Activated CD4-positive, alpha-beta memory T cell treated with anti-CD3 and anti-CD28 coated beads, Interleukin-2, amount 10 ng/mL, durations not matched to agents 7 days and 5 days (primary cell): ENCODE measurements at regions not wholly inside any gene's neighbourhood (a gene's known extent, or its start where the extent isn't known, plus 50 kb on each side); places are given as distances from the start of the nearest gene placed in this dataset.
A peak's percentile ranks its signal among the peaks of the same experiment; 100 is the strongest.

Experiments used
- CTCF ChIA-PET: fragments of 350-600 bp; sonication (Branson Sonifier 250); formaldehyde crosslinking; loops from one replicate; lab custom pipeline; 2021; ENCODE audit warnings: antibody characterized with exemption, inconsistent platforms; lab: Charles Lee
- POLR2A ChIA-PET: fragments of 350-600 bp; sonication (Branson Sonifier 250); formaldehyde crosslinking; loops from one replicate; lab custom pipeline; 2021; ENCODE audit warnings: antibody characterized with exemption; lab: Charles Lee
- DNase-seq: peaks from one replicate; pipeline ENCODE4 v3.0.0-alpha.2; 2020
- H3K27ac Mint-ChIP-seq: one replicate; pipeline ENCODE4 v1.8.0; 2021; ENCODE audit warnings: mild to moderate bottlenecking, mixed read lengths
- H3K27me3 Mint-ChIP-seq: one replicate; pipeline ENCODE4 v1.8.0; 2021; ENCODE audit warnings: mixed read lengths
- H3K36me3 Mint-ChIP-seq: one replicate; pipeline ENCODE4 v1.8.0; 2021; ENCODE audit warnings: low read depth, mixed read lengths
- H3K4me1 Mint-ChIP-seq: one replicate; pipeline ENCODE4 v1.8.0; 2021; ENCODE audit warnings: mixed read lengths
- H3K4me3 Mint-ChIP-seq: one replicate; pipeline ENCODE4 v1.8.0; 2021; ENCODE audit warnings: mild to moderate bottlenecking, mixed read lengths
- H3K9me3 Mint-ChIP-seq: one replicate; pipeline ENCODE4 v1.8.0; 2021; ENCODE audit warnings: mixed read lengths

- ChIA-PET CTCF (interaction anchor here (0.7 to 2.4 kb wide), 9 partner anchors 9 to 581 kb away, joined by 3 to 9 read pairs (median 5); no protein-coding TSS in a partner anchor), POLR2A (interaction anchor here (1.1 to 6.7 kb wide), 8 partner anchors 9 to 313 kb away, joined by 3 to 135 read pairs (median 8); partner anchors contain the start of gene MAF)
- peak overlapping the region; percentile 78 for H3K27ac Mint-ChIP-seq
- peaks cover 57% of the 10 kb centered on the region for H3K4me1 Mint-ChIP-seq
- H3K27me3 Mint-ChIP-seq: no peaks in the 10 kb centered on the region
- no peak for DNase-seq
- peak overlapping the region; percentile 59 for H3K4me3 Mint-ChIP-seq
- peaks cover 13% of the 10 kb centered on the region for H3K36me3 Mint-ChIP-seq
- peaks cover 8% of the 10 kb centered on the region for H3K9me3 Mint-ChIP-seq
Measured at GRCh38 chr16:79287424-79287917, 313.1 kb downstream of the MAF start.

- POLR2A ChIA-PET: interaction anchor here (0.8 to 6.7 kb wide), 11 partner anchors 8 to 387 kb away, joined by 3 to 135 read pairs (median 5); partner anchors contain the start of gene MAF
- Mint-ChIP-seq H3K4me1 (peaks cover 63% of the 10 kb centered on the region), H3K9me3 (peaks cover 5% of the 10 kb centered on the region), H3K36me3 (peaks cover 10% of the 10 kb centered on the region), H3K27ac (peak overlapping the region; percentile 78), H3K4me3 (peak overlapping the region; percentile 59), H3K27me3 (no peaks in the 10 kb centered on the region)
- CTCF ChIA-PET: interaction anchor here (0.7 to 2.4 kb wide), 9 partner anchors 8 to 580 kb away, joined by 3 to 9 read pairs (median 5); no protein-coding TSS in a partner anchor
- DNase-seq: peak; percentile 50
Measured at GRCh38 chr16:79286646-79287423, 313.7 kb downstream of the MAF start.

- H3K4me1 Mint-ChIP-seq: peaks cover 82% of the 10 kb centered on the region
- peaks cover 13% of the 10 kb centered on the region for H3K36me3 Mint-ChIP-seq
- H3K27me3 Mint-ChIP-seq: no peaks in the 10 kb centered on the region
- peak overlapping the region; percentile 81 for H3K27ac Mint-ChIP-seq
- no peak overlapping the region for H3K4me3 Mint-ChIP-seq
- no peak for DNase-seq
- H3K9me3 Mint-ChIP-seq: peaks cover 4% of the 10 kb centered on the region
- ChIA-PET CTCF (interaction anchor here (3.2 kb wide), 1 partner anchor 13 kb away, joined by 22 read pairs; no protein-coding TSS in a partner anchor), POLR2A (interaction anchor here (1.8 to 6.7 kb wide), 6 partner anchors 10 to 388 kb away, joined by 5 to 135 read pairs (median 12); partner anchors contain the start of gene MAF)
Measured at GRCh38 chr16:79284766-79285165, 315.8 kb downstream of the MAF start.

- DNase-seq: peak; percentile 64
- ChIA-PET CTCF (interaction anchor here (0.6 to 3.2 kb wide), 8 partner anchors 12 to 319 kb away, joined by 3 to 22 read pairs (median 4); no protein-coding TSS in a partner anchor), POLR2A (interaction anchor here (0.7 to 6.7 kb wide), 15 partner anchors 12 to 515 kb away, joined by 3 to 135 read pairs (median 5); partner anchors contain the start of gene MAF)
- Mint-ChIP-seq H3K4me3 (peak overlapping the region; percentile 54), H3K4me1 (peaks cover 90% of the 10 kb centered on the region), H3K36me3 (peaks cover 8% of the 10 kb centered on the region), H3K27ac (peak overlapping the region; percentile 81), H3K27me3 (no peaks in the 10 kb centered on the region), H3K9me3 (no peaks in the 10 kb centered on the region)
Measured at GRCh38 chr16:79283578-79283977, 317.0 kb downstream of the MAF start.

- POLR2A ChIA-PET: interaction anchor here (0.9 to 6.7 kb wide), 9 partner anchors 14 to 505 kb away, joined by 3 to 135 read pairs (median 7); partner anchors contain the start of gene MAF
- H3K9me3 Mint-ChIP-seq: no peaks in the 10 kb centered on the region
- H3K27ac Mint-ChIP-seq: peak overlapping the region; percentile 81
- DNase-seq: no peak
- peak overlapping the region; percentile 35 for H3K4me3 Mint-ChIP-seq
- H3K27me3 Mint-ChIP-seq: no peaks in the 10 kb centered on the region
- CTCF ChIA-PET: interaction anchor here (1.0 to 3.2 kb wide), 4 partner anchors 11 to 320 kb away, joined by 3 to 22 read pairs (median 7); no protein-coding TSS in a partner anchor
- peaks cover 8% of the 10 kb centered on the region for H3K36me3 Mint-ChIP-seq
- peaks cover 90% of the 10 kb centered on the region for H3K4me1 Mint-ChIP-seq
Measured at GRCh38 chr16:79282806-79283205, 317.7 kb downstream of the MAF start.

- peaks cover 13% of the 10 kb centered on the region for H3K36me3 Mint-ChIP-seq
- H3K9me3 Mint-ChIP-seq: no peaks in the 10 kb centered on the region
- ChIA-PET POLR2A (interaction anchor here (1.1 to 4.8 kb wide), 17 partner anchors 9 to 509 kb away, joined by 3 to 78 read pairs (median 5); partner anchors contain the start of gene MAF), CTCF (interaction anchor here (0.8 to 3.3 kb wide), 8 partner anchors 9 to 323 kb away, joined by 3 to 14 read pairs (median 4); no protein-coding TSS in a partner anchor)
- H3K27me3 Mint-ChIP-seq: no peaks in the 10 kb centered on the region
- peak overlapping the region; percentile 65 for H3K4me3 Mint-ChIP-seq
- DNase-seq: peak; percentile 85
- peak overlapping the region; percentile 92 for H3K27ac Mint-ChIP-seq
- H3K4me1 Mint-ChIP-seq: peaks cover 85% of the 10 kb centered on the region
Measured at GRCh38 chr16:79278506-79278905, 322.0 kb downstream of the MAF start.

- Mint-ChIP-seq H3K27me3 (no peaks in the 10 kb centered on the region), H3K36me3 (peaks cover 17% of the 10 kb centered on the region), H3K4me3 (no peak overlapping the region), H3K27ac (peak overlapping the region; percentile 32), H3K4me1 (peaks cover 85% of the 10 kb centered on the region), H3K9me3 (no peaks in the 10 kb centered on the region)
- no peak for DNase-seq
- CTCF ChIA-PET: interaction anchor here (0.6 kb wide), 1 partner anchor 132 kb away, joined by 4 read pairs; no protein-coding TSS in a partner anchor
- POLR2A ChIA-PET: interaction anchor here (1.8 kb wide), 1 partner anchor 10 kb away, joined by 6 read pairs; no protein-coding TSS in a partner anchor
Measured at GRCh38 chr16:79276501-79276900, 324.0 kb downstream of the MAF start.

- Mint-ChIP-seq H3K36me3 (peaks cover 12% of the 10 kb centered on the region), H3K9me3 (no peaks in the 10 kb centered on the region), H3K27ac (no peak overlapping the region), H3K4me1 (peaks cover 85% of the 10 kb centered on the region), H3K4me3 (no peak overlapping the region), H3K27me3 (no peaks in the 10 kb centered on the region)
- POLR2A ChIA-PET: interaction anchor here (1.3 to 11.7 kb wide), 3 partner anchors 11 to 326 kb away, joined by 3 to 135 read pairs (median 4); partner anchors contain the start of gene MAF
- DNase-seq: no peak
- CTCF ChIA-PET: interaction anchor here (1.0 to 1.6 kb wide), 2 partner anchors 10 to 13 kb away, joined by 3 to 9 read pairs; no protein-coding TSS in a partner anchor
Measured at GRCh38 chr16:79274264-79274663, 326.3 kb downstream of the MAF start.

- no peaks in the 10 kb centered on the region for H3K9me3 Mint-ChIP-seq
- ChIA-PET POLR2A (interaction anchor here (0.9 to 11.7 kb wide), 12 partner anchors 7 to 368 kb away, joined by 3 to 135 read pairs (median 4); partner anchors contain the start of gene MAF), CTCF (interaction anchor here (0.9 to 2.6 kb wide), 6 partner anchors 9 to 566 kb away, joined by 3 to 22 read pairs (median 8); no protein-coding TSS in a partner anchor)
- no peaks in the 10 kb centered on the region for H3K27me3 Mint-ChIP-seq
- H3K4me1 Mint-ChIP-seq: peaks cover 87% of the 10 kb centered on the region
- H3K4me3 Mint-ChIP-seq: peak overlapping the region; percentile 66
- peak overlapping the region; percentile 93 for H3K27ac Mint-ChIP-seq
- H3K36me3 Mint-ChIP-seq: peaks cover 16% of the 10 kb centered on the region
- peak; percentile 83 for DNase-seq
Measured at GRCh38 chr16:79272141-79272577, 328.4 kb downstream of the MAF start.

GRCh38 chr16:79271583-79271982, 329.0 kb downstream of the MAF start:
- peak overlapping the region; percentile 66 for H3K4me3 Mint-ChIP-seq
- H3K9me3 Mint-ChIP-seq: peaks cover 2% of the 10 kb centered on the region
- CTCF ChIA-PET: interaction anchor here (0.6 to 2.6 kb wide), 7 partner anchors 8 to 990 kb away, joined by 3 to 22 read pairs (median 7); no protein-coding TSS in a partner anchor
- H3K27ac Mint-ChIP-seq: peak overlapping the region; percentile 93
- POLR2A ChIA-PET: interaction anchor here (1.2 to 11.7 kb wide), 12 partner anchors 7 to 376 kb away, joined by 3 to 135 read pairs (median 5); partner anchors contain the start of gene MAF
- DNase-seq: no peak
- peaks cover 15% of the 10 kb centered on the region for H3K36me3 Mint-ChIP-seq
- H3K4me1 Mint-ChIP-seq: peaks cover 88% of the 10 kb centered on the region
- no peaks in the 10 kb centered on the region for H3K27me3 Mint-ChIP-seq

GRCh38 chr16:79270011-79270410, 330.5 kb downstream of the MAF start:
- H3K27ac Mint-ChIP-seq: peak overlapping the region; percentile 89
- H3K36me3 Mint-ChIP-seq: peaks cover 13% of the 10 kb centered on the region
- CTCF ChIA-PET: interaction anchor here (0.8 to 2.7 kb wide), 7 partner anchors 9 to 331 kb away, joined by 3 to 14 read pairs (median 5); partner anchors contain the start of gene MAF
- DNase-seq: no peak
- H3K4me3 Mint-ChIP-seq: no peak overlapping the region
- POLR2A ChIA-PET: interaction anchor here (1.1 to 11.7 kb wide), 15 partner anchors 9 to 575 kb away, joined by 3 to 135 read pairs (median 6); partner anchors contain the start of gene MAF
- H3K27me3 Mint-ChIP-seq: no peaks in the 10 kb centered on the region
- peaks cover 3% of the 10 kb centered on the region for H3K9me3 Mint-ChIP-seq
- H3K4me1 Mint-ChIP-seq: peaks cover 89% of the 10 kb centered on the region
